MM.1S (cell line): ENCODE measurements at regions not wholly inside any gene's neighbourhood (a gene's known extent, or its start where the extent isn't known, plus 50 kb on each side); places are given as distances from the start of the nearest gene placed in this dataset.

ENCODE experiments used
- EZH2phosphoT487 ChIP-seq: fragments of 300-600 bp; sonication (generic); IDR thresholded peaks from 2 replicates; pipeline ENCODE4 v1.6.1; 2018; ENCODE audit warnings: antibody characterized with exemption, low read length
- TF ChIP-seq, protein P1 (sequence below): fragments of 300-600 bp; sonication (generic); IDR thresholded peaks from 2 replicates; pipeline ENCODE4 v1.5.1; 2016; ENCODE audit warnings: antibody characterized with exemption, low read length, mixed read lengths

DNA sequence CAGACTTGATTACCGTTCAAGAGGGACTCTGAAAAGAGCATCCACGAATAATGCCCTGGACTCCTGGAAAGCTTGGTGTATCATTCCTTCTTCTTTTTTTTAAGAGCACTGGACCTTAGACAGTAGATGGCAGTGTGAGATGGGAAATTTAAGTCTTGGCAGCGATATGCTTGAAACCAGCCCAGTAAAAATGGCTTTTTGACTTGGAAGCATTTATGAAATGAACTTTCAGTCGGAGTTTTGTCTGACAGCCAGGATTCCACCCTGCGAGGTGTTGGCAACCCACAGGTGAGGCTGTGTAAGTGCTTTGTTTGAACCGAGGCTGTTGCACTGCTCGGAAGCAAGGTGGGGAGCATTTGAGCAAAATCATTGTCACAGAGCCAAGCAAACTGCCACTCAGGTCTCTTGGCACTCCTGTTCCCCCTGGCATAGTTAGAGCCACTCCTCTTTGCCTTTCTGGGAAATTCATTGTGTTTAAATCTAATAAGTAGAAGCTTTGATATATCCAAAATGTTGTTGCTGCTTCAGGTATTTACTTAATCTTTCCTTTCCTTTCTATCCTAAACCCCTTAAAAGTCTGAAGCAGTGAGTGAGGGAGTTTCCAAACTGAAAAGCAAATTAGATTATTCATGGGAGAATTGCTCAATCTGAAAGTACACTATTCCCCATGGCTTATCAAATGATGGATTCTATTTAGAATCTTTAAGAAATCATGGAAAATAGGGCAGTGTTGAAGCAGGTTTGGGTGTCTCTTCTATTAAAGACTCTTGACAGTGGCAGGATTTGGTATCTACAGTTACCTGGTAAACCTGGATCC is 272.8 kb upstream of the SLC35B3 start:
- TF ChIP-seq, protein P1, sequence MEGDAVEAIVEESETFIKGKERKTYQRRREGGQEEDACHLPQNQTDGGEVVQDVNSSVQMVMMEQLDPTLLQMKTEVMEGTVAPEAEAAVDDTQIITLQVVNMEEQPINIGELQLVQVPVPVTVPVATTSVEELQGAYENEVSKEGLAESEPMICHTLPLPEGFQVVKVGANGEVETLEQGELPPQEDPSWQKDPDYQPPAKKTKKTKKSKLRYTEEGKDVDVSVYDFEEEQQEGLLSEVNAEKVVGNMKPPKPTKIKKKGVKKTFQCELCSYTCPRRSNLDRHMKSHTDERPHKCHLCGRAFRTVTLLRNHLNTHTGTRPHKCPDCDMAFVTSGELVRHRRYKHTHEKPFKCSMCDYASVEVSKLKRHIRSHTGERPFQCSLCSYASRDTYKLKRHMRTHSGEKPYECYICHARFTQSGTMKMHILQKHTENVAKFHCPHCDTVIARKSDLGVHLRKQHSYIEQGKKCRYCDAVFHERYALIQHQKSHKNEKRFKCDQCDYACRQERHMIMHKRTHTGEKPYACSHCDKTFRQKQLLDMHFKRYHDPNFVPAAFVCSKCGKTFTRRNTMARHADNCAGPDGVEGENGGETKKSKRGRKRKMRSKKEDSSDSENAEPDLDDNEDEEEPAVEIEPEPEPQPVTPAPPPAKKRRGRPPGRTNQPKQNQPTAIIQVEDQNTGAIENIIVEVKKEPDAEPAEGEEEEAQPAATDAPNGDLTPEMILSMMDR, result peak; percentile 60
- no peak for TF ChIP-seq EZH2phosphoT487
